GM18508 (cell line): ENCODE measurements at regions not wholly inside any gene's neighbourhood (a gene's known extent, or its start where the extent isn't known, plus 50 kb on each side); places are given as distances from the start of the nearest gene placed in this dataset.

Experiments
- ATAC-seq: cut with Tn5 transposase; IDR thresholded peaks from one replicate; pipeline ENCODE4 v1.9.1; 2021; ENCODE audit warnings: moderate number of reproducible peaks; ENCODE audit not compliant: insufficient read depth, unreplicated experiment

GRCh38 chr15:38876621-38877020 lies 312.0 kb upstream of the RASGRP1 start:
- ATAC-seq: no peak

DNA sequence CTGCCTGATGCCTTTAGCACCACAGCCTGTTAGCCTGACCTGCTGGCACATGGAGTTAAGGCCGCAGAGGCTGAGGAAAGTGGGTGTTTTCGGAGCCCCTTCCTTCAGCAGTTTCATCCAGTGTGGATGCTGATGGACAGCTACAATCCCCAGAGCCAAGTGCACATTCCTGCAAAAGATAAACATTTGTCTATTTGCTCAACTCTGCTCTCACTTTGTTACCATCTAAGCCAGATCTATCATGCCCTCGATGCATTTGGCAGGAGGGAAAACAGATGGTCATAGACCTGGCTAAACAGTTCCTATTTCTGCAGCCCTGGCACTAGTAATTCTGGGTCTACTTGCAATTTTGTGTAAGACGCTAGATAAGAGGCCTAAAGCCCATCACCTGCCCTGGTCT lies 312.9 kb upstream of the RASGRP1 start:
- ATAC-seq: no peak

DNA sequence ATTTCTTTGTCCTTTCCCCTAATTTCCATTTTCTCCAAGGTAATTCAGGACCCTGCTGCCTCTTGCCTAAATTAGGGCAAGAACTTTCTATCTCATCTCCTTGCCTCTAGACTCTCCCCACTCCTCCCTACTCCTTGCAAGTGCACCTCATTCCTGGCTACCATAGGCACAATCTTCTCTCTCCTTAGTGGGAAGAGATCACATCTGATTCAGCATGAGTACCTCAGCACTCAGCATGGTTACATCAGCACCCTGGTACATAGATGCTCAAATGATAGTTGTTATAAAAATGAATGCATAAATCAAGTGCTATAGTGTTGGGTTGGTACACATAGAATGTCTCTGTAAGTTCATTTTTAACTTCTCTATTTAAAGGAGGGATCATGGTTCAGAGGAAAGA lies 313.4 kb upstream of the RASGRP1 start:
- no peak for ATAC-seq

DNA sequence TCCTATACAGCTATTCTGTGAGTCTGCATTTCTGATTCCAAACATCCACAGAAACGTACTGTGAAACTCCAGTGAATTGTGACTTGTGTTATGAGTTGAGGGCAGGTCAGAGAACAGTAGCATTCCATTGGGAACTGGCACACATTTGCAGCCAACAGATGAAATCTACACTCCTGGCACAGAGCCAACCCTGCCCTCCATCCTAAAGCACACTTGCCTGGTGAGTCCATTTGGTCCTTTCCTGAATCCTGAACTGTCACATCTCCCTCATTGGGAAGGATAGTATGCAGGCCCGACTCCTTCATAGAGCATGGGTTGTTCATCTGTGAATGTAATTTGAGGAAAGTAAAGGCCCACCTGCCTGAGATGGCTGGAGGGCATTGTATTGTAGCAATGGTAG lies 314.3 kb upstream of the RASGRP1 start:
- no peak for ATAC-seq

- no peak for ATAC-seq
Observed at GRCh38 chr15:38879909-38880471, 315.4 kb upstream of the RASGRP1 start.

- no peak for ATAC-seq
Observed at GRCh38 chr15:38882221-38882620, 317.6 kb upstream of the RASGRP1 start.

- ATAC-seq: no peak
Observed at GRCh38 chr15:38883987-38884386, 319.4 kb upstream of the RASGRP1 start.

DNA sequence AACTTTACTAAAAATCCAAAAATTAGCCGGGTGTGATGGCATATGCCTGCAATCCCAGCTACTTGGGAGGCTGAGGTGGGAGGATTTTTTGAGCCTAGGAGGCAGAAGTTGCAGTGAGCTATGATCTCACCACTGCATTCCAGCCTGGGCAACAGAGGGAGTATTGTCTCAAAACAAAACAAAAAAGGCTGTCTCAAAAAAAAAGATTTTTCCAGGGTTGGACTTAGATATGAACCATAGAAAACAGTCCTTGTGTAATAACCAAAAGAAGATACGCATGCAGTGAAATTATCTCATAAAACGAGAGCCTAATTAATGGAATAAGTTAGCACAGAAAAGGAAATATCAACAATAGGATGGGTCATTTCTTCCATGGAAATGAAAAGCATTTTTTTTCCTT lies 320.4 kb upstream of the RASGRP1 start:
- no peak for ATAC-seq

DNA sequence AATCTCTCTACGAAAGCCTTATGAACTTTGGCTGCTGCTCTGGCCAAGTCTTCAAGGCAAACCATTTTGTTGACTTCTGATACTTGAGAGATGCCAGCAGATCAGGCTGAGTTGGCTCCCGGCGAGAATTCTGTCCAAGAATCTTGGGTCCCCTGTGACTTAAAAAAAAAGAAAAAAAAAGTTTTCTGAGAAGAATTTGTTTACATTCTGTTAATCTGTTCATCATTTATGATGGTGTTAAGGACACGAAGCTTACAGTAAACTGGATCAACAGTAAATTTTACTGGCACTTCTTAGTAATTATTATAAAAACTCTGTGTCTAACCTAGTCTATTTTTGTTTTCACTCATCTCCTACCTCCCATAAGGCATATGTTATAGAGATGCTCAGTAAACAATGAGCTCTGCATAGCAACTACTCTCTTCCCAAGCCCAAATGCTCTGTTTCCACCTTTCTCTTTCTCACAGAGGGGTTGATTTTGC lies 320.9 kb upstream of the RASGRP1 start:
- no peak for ATAC-seq

DNA sequence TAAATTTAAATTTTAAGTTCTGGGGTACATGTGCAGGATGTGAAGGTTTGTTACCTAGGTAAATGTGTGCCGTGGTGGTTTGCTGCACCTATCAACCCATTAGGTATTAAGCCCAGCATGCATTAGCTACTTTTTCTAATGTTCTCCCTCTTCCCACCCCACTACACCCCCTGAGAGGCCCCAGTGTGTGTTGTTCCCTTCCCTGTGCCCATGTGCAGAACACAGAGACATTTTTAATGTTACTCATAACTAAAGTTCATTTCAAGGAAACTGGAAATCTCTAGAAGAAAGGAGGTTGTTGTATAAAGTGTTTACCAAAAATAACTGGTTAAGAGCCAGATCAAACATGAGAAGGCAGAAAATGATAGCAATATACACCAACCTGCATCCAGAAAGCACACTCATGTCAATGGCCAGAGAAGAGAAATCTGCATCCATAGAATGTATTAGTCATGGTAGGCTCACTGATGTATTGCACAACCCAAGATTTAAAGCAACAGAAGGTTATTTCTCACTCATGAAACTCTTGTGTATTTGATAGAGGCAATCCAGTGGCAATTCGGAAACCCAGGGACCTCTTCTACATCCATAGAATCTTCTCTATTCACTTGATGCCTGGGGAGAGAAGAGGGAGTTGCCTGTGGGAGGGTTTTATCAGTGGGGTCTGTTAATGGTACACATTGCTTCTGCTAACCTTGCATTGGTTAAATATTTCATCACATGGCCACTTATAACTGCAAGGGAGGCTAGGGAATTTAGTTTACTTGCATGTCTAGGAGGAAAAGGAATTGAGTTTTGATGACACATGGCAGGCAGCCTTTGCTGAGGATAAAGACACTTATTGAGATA lies 321.9 kb upstream of the RASGRP1 start:
- no peak for ATAC-seq

DNA sequence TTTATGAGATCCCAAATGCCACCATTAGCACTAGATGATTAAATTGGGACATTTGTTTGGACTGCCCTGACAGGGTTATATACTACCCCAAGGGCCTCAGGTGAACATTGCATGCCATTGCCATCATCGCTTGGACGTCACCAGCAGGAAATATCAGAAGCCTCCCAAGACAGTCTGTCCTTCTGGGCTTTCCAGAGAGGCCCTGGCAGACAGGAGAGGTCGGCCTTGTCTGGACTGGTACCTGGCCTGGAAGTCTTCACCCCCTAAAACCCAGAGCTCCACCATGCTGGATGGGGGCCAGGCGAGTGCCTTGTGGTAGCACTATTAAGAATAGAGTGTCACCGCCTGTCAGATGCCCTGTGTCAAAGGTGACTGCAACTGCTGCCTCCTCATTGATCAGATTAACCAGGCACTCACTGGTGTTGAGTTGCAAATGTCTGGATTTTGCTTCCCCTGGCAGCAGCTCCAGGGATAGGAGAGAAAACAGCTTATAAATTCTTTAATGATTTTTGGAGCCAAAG lies 324.1 kb upstream of the RASGRP1 start:
- no peak for ATAC-seq

DNA sequence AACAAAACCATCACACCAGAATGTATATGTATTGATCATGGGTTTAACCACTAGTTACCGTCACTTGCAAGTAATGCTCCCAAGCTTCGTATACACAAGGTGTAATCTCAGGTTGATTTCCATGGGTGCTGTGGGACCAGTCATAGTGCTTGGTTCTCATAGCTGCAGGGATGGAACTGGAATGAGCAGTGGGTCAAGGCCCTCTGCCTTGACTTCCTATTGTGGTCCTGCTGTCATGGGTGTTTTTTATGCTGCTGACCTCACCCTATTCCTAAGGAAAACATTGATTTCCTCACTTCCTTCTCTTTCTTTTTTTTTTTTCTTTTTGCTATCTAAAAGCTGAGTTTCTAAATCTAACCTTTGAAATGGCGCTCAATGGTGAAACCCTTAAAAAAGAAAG lies 325.6 kb upstream of the RASGRP1 start:
- ATAC-seq: no peak

DNA sequence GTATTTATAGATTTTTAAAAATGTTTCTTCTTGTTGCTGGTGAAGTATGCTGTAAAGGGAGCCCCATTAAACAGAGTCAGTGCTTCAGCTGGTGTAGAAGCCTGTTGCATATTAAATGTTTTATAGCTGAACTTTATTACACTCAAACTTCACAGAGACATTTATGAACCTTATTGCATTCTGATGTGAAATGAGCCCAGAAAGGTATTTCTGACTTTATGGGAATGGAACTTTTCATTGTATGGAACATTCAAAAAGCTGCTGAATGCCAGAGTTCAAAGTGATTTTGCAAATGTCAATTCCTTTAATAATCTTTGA lies 329.3 kb upstream of the RASGRP1 start:
- ATAC-seq: no peak

- ATAC-seq: no peak
Observed at GRCh38 chr15:38894243-38894948, 329.8 kb upstream of the RASGRP1 start.

- ATAC-seq: no peak
Observed at GRCh38 chr15:38895326-38896255, 331.0 kb upstream of the RASGRP1 start.

- no peak for ATAC-seq
Observed at GRCh38 chr15:38896647-38897046, 332.0 kb upstream of the RASGRP1 start.

DNA sequence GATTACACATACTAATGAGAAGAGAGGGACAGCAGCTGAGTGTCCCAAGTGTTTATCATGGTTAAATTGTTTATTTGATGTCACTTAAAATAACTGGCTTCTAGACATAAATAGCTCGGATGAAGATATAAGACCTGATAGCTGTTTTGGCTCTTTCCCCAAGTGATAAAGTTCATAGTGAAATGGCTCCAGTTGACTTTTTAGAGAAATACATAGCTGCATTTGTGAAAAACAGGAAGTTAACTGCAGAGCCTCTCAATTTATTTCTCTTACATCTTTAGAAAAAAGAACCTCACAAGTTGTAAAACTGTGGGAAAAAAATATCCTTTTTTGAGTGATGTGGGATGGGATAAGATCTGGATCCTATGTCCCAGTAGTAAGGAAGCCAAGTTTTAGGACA lies 332.9 kb upstream of the RASGRP1 start:
- ATAC-seq: no peak

DNA sequence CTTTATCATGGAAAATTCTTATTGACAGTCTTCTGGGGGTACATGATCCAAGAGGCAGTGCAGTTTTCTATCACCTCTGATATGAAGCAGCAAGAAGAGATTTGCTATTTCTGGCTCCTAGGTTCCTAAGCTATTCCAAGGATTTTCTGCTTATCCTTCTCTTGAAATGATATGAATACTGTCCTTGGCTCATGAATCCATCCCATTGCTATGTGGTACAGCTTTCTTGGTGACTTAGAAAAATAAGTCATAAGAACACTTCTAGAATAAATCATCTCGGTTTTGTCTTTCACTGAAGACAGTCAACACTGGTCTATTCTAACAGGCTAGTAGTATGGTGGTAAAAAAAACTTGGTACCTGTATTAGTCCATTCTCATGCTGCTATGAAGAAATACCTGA lies 333.6 kb upstream of the RASGRP1 start:
- ATAC-seq: no peak

- ATAC-seq: no peak
Observed at GRCh38 chr15:38899300-38899699, 334.7 kb upstream of the RASGRP1 start.

GRCh38 chr15:38904298-38904697 lies 339.7 kb upstream of the RASGRP1 start:
- no peak for ATAC-seq
